Endothelial cell of umbilical vein (primary cell): ENCODE measurements at regions not wholly inside any gene's neighbourhood (a gene's known extent, or its start where the extent isn't known, plus 50 kb on each side); places are given as distances from the start of the nearest gene placed in this dataset.

Experiments
- CTCF ChIP-seq, 2 donors: IDR thresholded peaks; 1 replicate in 1 of 2; 2 replicates in 1 of 2; pipeline ENCODE4 v1.5.1; 2011; ENCODE audit warnings: low read length in 2 of 2, mild to moderate bottlenecking in 2 of 2, moderate library complexity in 2 of 2, control low read depth in 1 of 2, inconsistent platforms in 1 of 2, low read depth in 1 of 2; ENCODE audit not compliant: insufficient read depth in 1 of 2; ENCODE audit errors: extremely low read depth in 1 of 2
- POLR2A ChIP-seq: IDR thresholded peaks from 2 replicates; pipeline ENCODE4 v1.6.1; 2012; ENCODE audit warnings: low read depth, mild to moderate bottlenecking, control low read depth, low read length
- TF ChIP-seq, protein P1 (sequence below): IDR thresholded peaks from 2 replicates; pipeline ENCODE4 v1.6.1; 2011; ENCODE audit not compliant: insufficient read depth, insufficient read length

DNA sequence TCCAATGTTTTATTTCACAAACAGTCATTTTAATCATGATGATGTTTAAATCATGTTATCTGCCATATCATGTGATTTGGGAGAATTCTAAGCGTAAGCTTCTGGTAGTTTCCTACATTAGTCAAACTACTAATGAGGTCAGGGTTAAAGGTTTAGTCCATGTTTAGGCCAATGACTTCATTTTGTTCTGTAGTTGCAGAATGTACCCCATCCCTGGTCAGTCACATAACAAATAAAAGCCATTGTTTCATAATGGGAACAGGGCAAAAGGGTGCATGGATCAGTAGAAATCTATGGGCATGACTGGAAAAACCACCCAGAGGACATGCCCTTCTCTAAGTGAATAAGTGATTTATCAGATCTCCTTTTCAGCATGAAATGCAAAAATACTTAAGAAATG, 138.4 kb upstream of the ABCB5 start:
- TF ChIP-seq CTCF (IDR thresholded peaks at IDR 0.05; ENCODE audit: extremely low read depth in 1 of 2, insufficient read depth in 1 of 2, low read depth in 1 of 2, low read length in 2 of 2) (no peak), POLR2A (no peak)
- TF ChIP-seq, protein P1, sequence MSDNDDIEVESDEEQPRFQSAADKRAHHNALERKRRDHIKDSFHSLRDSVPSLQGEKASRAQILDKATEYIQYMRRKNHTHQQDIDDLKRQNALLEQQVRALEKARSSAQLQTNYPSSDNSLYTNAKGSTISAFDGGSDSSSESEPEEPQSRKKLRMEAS: no peak
